Caco-2 (cell line): ENCODE measurements at regions not wholly inside any gene's neighbourhood (a gene's known extent, or its start where the extent isn't known, plus 50 kb on each side); places are given as distances from the start of the nearest gene placed in this dataset.
"Not testable (repeated sequence)": the region's sequence is repeated elsewhere in the genome, so short reads cannot be mapped to it uniquely, and the experiment has no call there.

ENCODE experiments used
- BruUV-seq: library from RNA; stranded (reverse); fragments of 400-500 nt; replicated peaks from 2 replicates; lab custom pipeline; 2021; lab: Mats Ljungman, UMichigan
- CTCF ChIA-PET: fragments of 300-600 bp; sonication (Branson Sonifier 250); formaldehyde crosslinking; loops from one replicate; lab custom pipeline; 2022; ENCODE audit warnings: antibody characterized with exemption; lab: Charles Lee
- POLR2A ChIA-PET: fragments of 300-600 bp; sonication (Branson Sonifier 250); formaldehyde crosslinking; loops from one replicate; lab custom pipeline; 2022; ENCODE audit warnings: antibody characterized with exemption; lab: Charles Lee
- DNase-seq, 2 experiments: peaks; one replicate each; pipeline versions ENCODE4 v3.0.0 to v3.0.0-alpha.2; 2020 to 2022
- H3K27me3 ChIP-seq: replicated peaks from 2 replicates; pipeline ENCODE4 v1.6.0; 2011; ENCODE audit warnings: low read length; ENCODE audit not compliant: control insufficient read depth, insufficient read depth
- H3K36me3 ChIP-seq: 2 replicates; pipeline ENCODE4 v1.5.1; 2011; ENCODE audit warnings: low read length; ENCODE audit not compliant: control insufficient read depth, insufficient read depth
- H3K4me1 ChIP-seq: fragments of 250-450 bp; sonication (Bioruptor Pico); 2 replicates; pipeline ENCODE4 v1.5.1; 2020; ENCODE audit warnings: mild to moderate bottlenecking
- H3K4me3 ChIP-seq: 2 replicates; pipeline ENCODE4 v1.5.1; 2011; ENCODE audit warnings: low read depth, mild to moderate bottlenecking, control low read depth, low read length
- H3K9me3 ChIP-seq: fragments of 250-450 bp; sonication (Bioruptor Pico); 2 replicates; pipeline ENCODE4 v1.5.1; 2020; ENCODE audit warnings: mild to moderate bottlenecking, moderate library complexity
- H3K27ac Mint-ChIP-seq: one replicate; pipeline ENCODE4 v1.8.0; 2022; ENCODE audit warnings: mixed read lengths; ENCODE audit not compliant: unreplicated experiment
- H3K27me3 Mint-ChIP-seq: one replicate; pipeline ENCODE4 v1.8.0; 2022; ENCODE audit warnings: mixed read lengths; ENCODE audit not compliant: insufficient read depth, unreplicated experiment
- H3K36me3 Mint-ChIP-seq: one replicate; pipeline ENCODE4 v1.8.0; 2022; ENCODE audit warnings: mild to moderate bottlenecking, mixed read lengths; ENCODE audit not compliant: insufficient read depth, unreplicated experiment
- H3K4me1 Mint-ChIP-seq: one replicate; pipeline ENCODE4 v1.8.0; 2022; ENCODE audit warnings: low read depth, mixed read lengths; ENCODE audit not compliant: unreplicated experiment
- H3K4me3 Mint-ChIP-seq: one replicate; pipeline ENCODE4 v1.8.0; 2022; ENCODE audit warnings: mild to moderate bottlenecking, moderate library complexity, mixed read lengths; ENCODE audit not compliant: unreplicated experiment
- H3K9me3 Mint-ChIP-seq: one replicate; pipeline ENCODE4 v1.8.0; 2022; ENCODE audit warnings: mixed read lengths; ENCODE audit not compliant: unreplicated experiment
- CTCF ChIP-seq, 2 experiments: fragments of 200-600 bp in 1 of 2; IDR thresholded peaks; 1 replicate in 1 of 2; 2 replicates in 1 of 2; pipeline versions ENCODE4 v1.5.1 to v1.8.0; 2011 to 2022; ENCODE audit warnings: antibody characterized with exemption in 1 of 2, control low read depth in 1 of 2, inconsistent platforms in 1 of 2, low read depth in 1 of 2, low read length in 1 of 2, mild to moderate bottlenecking in 1 of 2, moderate library complexity in 1 of 2; ENCODE audit not compliant: insufficient read depth in 1 of 2, severe bottlenecking in 1 of 2, unreplicated experiment in 1 of 2
- intact Hi-C: fragments of 100-400 bp; cut with micrococcal nuclease; formaldehyde crosslinking; loops from one replicate; pipeline ENCODE4 v1.10.0; 2022; ENCODE audit not compliant: unreplicated experiment

GRCh38 chr7:92944633-92945032, 108.3 kb upstream of the CDK6 start:
- POLR2A ChIA-PET, result no interaction called here
- no peak for TF ChIP-seq CTCF (IDR thresholded peaks at IDR 0.05; ENCODE audit: insufficient read depth in 1 of 2, low read depth in 1 of 2, low read length in 1 of 2, severe bottlenecking in 1 of 2, unreplicated experiment in 1 of 2)
- Histone ChIP-seq H3K4me1 (no peaks in the 10 kb centered on the region; the same call in 1 of the 2 replicates), H3K4me3 (no peak overlapping the region), H3K36me3 (no peaks in the 10 kb centered on the region), H3K27me3 (no peaks in the 10 kb centered on the region), H3K9me3 (peaks cover 10% of the 10 kb centered on the region; the same call in 1 of the 2 replicates)
- Mint-ChIP-seq H3K36me3 (no peaks in the 10 kb centered on the region), H3K9me3 (peaks cover 24% of the 10 kb centered on the region), H3K4me3 (no peak overlapping the region), H3K27me3 (no peaks in the 10 kb centered on the region), H3K4me1 (peaks cover 8% of the 10 kb centered on the region), H3K27ac (no peak overlapping the region)
- BruUV-seq, result no TSS peak
- intact Hi-C loops, result loop anchor here (1.0 kb wide), 1 partner anchor 10 kb away; no protein-coding TSS in a partner anchor
- CTCF ChIA-PET, result no interaction called here
- DNase-seq, result no peak

- BruUV-seq, H3K27ac Mint-ChIP-seq, H3K4me3 Mint-ChIP-seq, H3K27me3 Mint-ChIP-seq, CTCF ChIA-PET, H3K4me1 Mint-ChIP-seq, intact Hi-C loops, POLR2A ChIA-PET, H3K36me3 Mint-ChIP-seq, H3K4me1 ChIP-seq, H3K27me3 ChIP-seq, H3K4me3 ChIP-seq, H3K36me3 ChIP-seq, DNase-seq: not testable (repeated sequence)
- peaks cover 11% of the 10 kb centered on the region; the same call in 1 of the 2 replicates for H3K9me3 ChIP-seq
- H3K9me3 Mint-ChIP-seq, result peaks cover 36% of the 10 kb centered on the region
These were observed 106.3 kb upstream of the CDK6 start for GRCh38 chr7:92942706-92943105.

- Histone ChIP-seq H3K36me3 (no peaks in the 10 kb centered on the region), H3K27me3 (no peaks in the 10 kb centered on the region), H3K4me1 (peaks cover 5% of the 10 kb centered on the region), H3K4me3 (no peak overlapping the region), H3K9me3 (peaks cover 11% of the 10 kb centered on the region; the same call in 1 of the 2 replicates)
- Mint-ChIP-seq H3K27ac (no peak overlapping the region), H3K27me3 (no peaks in the 10 kb centered on the region), H3K4me3 (no peak overlapping the region), H3K4me1 (peaks cover 12% of the 10 kb centered on the region), H3K9me3 (peaks cover 54% of the 10 kb centered on the region), H3K36me3 (no peaks in the 10 kb centered on the region)
- intact Hi-C loops, result no loop called here
- ChIA-PET CTCF (no interaction called here), POLR2A (no interaction called here)
- no TSS peak for BruUV-seq
- DNase-seq, result no peak
- no peak for TF ChIP-seq CTCF (IDR thresholded peaks at IDR 0.05; ENCODE audit: insufficient read depth in 1 of 2, low read depth in 1 of 2, low read length in 1 of 2, severe bottlenecking in 1 of 2, unreplicated experiment in 1 of 2)
These were observed 103.4 kb upstream of the CDK6 start for GRCh38 chr7:92939666-92940360.
